ENCODE measurements at regions not wholly inside any gene's neighbourhood (a gene's known extent, or its start where the extent isn't known, plus 50 kb on each side); places are given as distances from the start of the nearest gene placed in this dataset.

- CTCF ChIA-PET: interaction anchor here (1.3 to 2.0 kb wide), 2 partner anchors 13 to 15 kb away, joined by 4 to 6 read pairs; no protein-coding TSS in a partner anchor
- POLR2A ChIA-PET: no interaction called here
- TF ChIP-seq CTCF (IDR thresholded peaks at IDR 0.05; ENCODE audit: control extremely low read depth, extremely low read depth, low read depth, missing control alignments): no peak
- no peak for DNase-seq (ENCODE audit: extremely low spot score)
These were observed 165.5 kb upstream of the KLF12 start for GRCh38 chr13:74299721-74300120.

- TF ChIP-seq CTCF (IDR thresholded peaks at IDR 0.05; ENCODE audit: control extremely low read depth, extremely low read depth, low read depth, missing control alignments): no peak
- POLR2A ChIA-PET: no interaction called here
- CTCF ChIA-PET: interaction anchor here (3.2 kb wide), 1 partner anchor 12 kb away, joined by 21 read pairs; no protein-coding TSS in a partner anchor
- no peak for DNase-seq (ENCODE audit: extremely low spot score)
These were observed 164.7 kb upstream of the KLF12 start for GRCh38 chr13:74298923-74299322.

- CTCF ChIA-PET: interaction anchor here (1.5 to 3.7 kb wide), 3 partner anchors 18 to 454 kb away, joined by 6 to 53 read pairs (median 7); no protein-coding TSS in a partner anchor
- no peak for TF ChIP-seq CTCF (IDR thresholded peaks at IDR 0.05; ENCODE audit: control extremely low read depth, extremely low read depth, low read depth, missing control alignments)
- POLR2A ChIA-PET: interaction anchor here (0.6 kb wide), 1 partner anchor 1695 kb away, joined by 4 read pairs; no protein-coding TSS in a partner anchor
- peak; percentile 8 for DNase-seq (ENCODE audit: extremely low spot score)
These were observed 155.9 kb upstream of the KLF12 start for GRCh38 chr13:74289861-74290773.

- ChIA-PET CTCF (interaction anchor here (1.0 to 4.4 kb wide), 8 partner anchors 8 to 931 kb away, joined by 3 to 53 read pairs (median 5); no protein-coding TSS in a partner anchor), POLR2A (no interaction called here)
- TF ChIP-seq CTCF (IDR thresholded peaks at IDR 0.05; ENCODE audit: control extremely low read depth, extremely low read depth, low read depth, missing control alignments): no peak
- DNase-seq (ENCODE audit: extremely low spot score): no peak
These were observed 154.9 kb upstream of the KLF12 start for GRCh38 chr13:74289107-74289506.

- TF ChIP-seq CTCF (IDR thresholded peaks at IDR 0.05; ENCODE audit: control extremely low read depth, extremely low read depth, low read depth, missing control alignments): no peak
- ChIA-PET POLR2A (no interaction called here), CTCF (interaction anchor here (1.0 to 4.4 kb wide), 13 partner anchors 9 to 931 kb away, joined by 3 to 53 read pairs (median 7); no protein-coding TSS in a partner anchor)
- DNase-seq (ENCODE audit: extremely low spot score): no peak
These were observed 154.2 kb upstream of the KLF12 start for GRCh38 chr13:74288361-74288911.

GRCh38 chr13:74287724-74288169 is 153.5 kb upstream of the KLF12 start:
- peak; percentile 30 for DNase-seq (ENCODE audit: extremely low spot score)
- no peak for TF ChIP-seq CTCF (IDR thresholded peaks at IDR 0.05; ENCODE audit: control extremely low read depth, extremely low read depth, low read depth, missing control alignments)
- POLR2A ChIA-PET: no interaction called here
- CTCF ChIA-PET: interaction anchor here (1.0 to 4.4 kb wide), 20 partner anchors 10 to 587 kb away, joined by 3 to 53 read pairs (median 6); no protein-coding TSS in a partner anchor

Data from GM10248 (cell line).